Gastroesophageal sphincter (tissue), 3 donors: ENCODE measurements at regions not wholly inside any gene's neighbourhood (a gene's known extent, or its start where the extent isn't known, plus 50 kb on each side); places are given as distances from the start of the nearest gene placed in this dataset.

Source experiments
- EP300 ChIP-seq: sonication (generic); formaldehyde crosslinking; IDR thresholded peaks from one replicate; pipeline ENCODE4 v1.6.1; 2017; ENCODE audit warnings: antibody characterized with exemption, mild to moderate bottlenecking
- POLR2A ChIP-seq, 2 donors: fragments of 450-650 bp; IDR thresholded peaks; one replicate each; pipeline ENCODE4 v1.6.1; 2017; ENCODE audit warnings: antibody characterized with exemption in 2 of 2, mild to moderate bottlenecking in 2 of 2, moderate library complexity in 1 of 2
- TF ChIP-seq, protein P1 (sequence below), 4 experiments: fragments of 200-600 bp in 2 of 4; fragments of 450-650 bp in 2 of 4; sonication (generic) in 1 of 4; IDR thresholded peaks; one replicate each; pipeline ENCODE4 v1.5.1; 2017 to 2019; ENCODE audit warnings: antibody characterized with exemption in 4 of 4, mild to moderate bottlenecking in 2 of 4, moderate library complexity in 2 of 4

DNA sequence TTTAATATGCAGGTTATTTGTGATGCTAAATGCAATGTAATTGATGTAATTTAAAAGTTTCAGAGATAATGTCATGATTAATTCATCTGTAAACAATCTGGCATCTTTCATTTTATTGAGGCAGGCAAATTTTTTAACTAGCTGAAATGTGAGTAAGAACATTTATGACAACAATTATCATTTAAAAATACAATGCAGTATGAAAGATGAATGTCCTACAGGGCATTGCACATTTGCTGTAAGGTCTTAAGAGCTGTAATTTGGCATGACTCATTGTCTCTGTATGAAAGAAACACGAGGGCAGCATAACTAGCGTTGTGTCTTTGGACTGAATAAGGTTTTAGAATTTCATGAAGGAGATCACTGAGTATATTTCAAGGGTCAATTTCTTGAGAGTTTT, 642.8 kb downstream of the PLA2G4A start:
- TF ChIP-seq, protein P1, sequence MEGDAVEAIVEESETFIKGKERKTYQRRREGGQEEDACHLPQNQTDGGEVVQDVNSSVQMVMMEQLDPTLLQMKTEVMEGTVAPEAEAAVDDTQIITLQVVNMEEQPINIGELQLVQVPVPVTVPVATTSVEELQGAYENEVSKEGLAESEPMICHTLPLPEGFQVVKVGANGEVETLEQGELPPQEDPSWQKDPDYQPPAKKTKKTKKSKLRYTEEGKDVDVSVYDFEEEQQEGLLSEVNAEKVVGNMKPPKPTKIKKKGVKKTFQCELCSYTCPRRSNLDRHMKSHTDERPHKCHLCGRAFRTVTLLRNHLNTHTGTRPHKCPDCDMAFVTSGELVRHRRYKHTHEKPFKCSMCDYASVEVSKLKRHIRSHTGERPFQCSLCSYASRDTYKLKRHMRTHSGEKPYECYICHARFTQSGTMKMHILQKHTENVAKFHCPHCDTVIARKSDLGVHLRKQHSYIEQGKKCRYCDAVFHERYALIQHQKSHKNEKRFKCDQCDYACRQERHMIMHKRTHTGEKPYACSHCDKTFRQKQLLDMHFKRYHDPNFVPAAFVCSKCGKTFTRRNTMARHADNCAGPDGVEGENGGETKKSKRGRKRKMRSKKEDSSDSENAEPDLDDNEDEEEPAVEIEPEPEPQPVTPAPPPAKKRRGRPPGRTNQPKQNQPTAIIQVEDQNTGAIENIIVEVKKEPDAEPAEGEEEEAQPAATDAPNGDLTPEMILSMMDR (IDR thresholded peaks at IDR 0.05), result no peak
- TF ChIP-seq EP300 (no peak), POLR2A (IDR thresholded peaks at IDR 0.05) (no peak)
